ENCODE measurements at regions not wholly inside any gene's neighbourhood (a gene's known extent, or its start where the extent isn't known, plus 50 kb on each side); places are given as distances from the start of the nearest gene placed in this dataset.
A peak's percentile ranks its signal among the peaks of the same experiment; 100 is the strongest.

DNA sequence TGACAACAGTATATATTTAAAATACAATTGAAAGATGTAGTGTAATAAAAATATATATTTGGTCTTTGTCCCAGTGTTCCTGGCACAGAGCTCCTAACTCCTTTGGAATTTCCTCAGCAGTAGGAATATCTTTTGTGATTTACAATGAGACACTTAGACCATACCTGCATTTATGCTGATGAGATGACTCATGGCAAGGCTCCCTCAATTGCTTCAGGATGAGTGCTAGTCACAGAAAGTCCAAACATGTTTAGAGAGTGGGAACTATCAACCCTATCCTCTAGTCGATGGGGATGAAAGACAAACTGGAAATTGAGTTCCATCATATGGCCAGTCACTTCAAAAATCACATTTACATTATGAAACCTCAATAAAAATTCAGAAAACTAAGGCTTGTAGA is 588.3 kb upstream of the LMCD1 start:
- no peak for DNase-seq (ENCODE audit: low spot score)

DNA sequence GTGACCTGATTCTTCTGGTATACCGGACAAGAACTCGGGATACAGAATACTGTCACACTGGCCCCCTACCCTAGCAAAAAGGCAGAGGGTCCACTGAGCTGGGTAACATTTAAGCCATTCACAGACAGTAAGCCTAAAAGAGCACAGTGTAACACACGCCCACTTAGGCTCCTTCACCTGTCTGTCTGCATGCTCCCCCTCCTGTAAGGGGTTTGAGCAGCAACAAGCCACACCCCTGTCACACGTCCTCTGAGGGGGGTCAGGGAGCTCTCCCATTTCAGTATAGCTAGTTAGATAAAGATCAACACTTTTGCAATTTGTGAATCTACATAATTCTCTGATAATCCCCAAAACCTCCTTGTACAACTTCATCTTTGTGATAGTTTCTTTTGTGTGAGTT is 586.3 kb upstream of the LMCD1 start:
- DNase-seq (ENCODE audit: low spot score), result no peak

DNA sequence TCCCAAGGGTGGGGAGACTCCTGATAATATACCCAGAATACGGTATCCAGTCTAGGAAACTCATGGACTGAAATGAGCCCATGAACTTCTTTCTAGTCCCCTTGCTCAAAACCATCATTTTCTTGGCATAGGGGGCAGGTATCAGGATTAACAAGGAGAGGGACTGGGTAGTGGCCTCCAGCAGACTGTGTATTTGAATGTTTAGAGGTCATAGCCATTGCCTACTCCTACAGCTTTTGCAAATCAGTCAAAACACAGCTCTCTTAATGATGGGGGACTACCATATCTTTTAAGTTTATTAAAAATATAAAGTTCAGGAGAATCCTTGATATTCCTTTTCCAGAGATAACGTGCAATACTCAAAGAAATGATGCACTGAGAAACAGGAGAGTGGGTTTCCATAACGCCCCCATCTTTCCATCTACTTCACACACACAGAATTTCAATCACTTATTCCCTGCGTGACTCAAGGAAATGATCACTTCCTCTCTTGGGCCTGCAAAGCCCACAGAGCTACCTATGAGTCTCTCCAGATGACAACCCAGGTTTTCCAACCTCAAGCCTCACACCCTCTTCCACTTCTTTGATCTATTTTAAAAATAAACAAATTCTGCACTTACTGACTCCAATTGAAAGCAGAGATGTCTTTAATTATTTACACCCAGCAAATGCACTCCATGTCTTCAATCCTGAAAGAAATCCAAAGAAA is 584.0 kb upstream of the LMCD1 start:
- no peak for DNase-seq (ENCODE audit: low spot score)

DNA sequence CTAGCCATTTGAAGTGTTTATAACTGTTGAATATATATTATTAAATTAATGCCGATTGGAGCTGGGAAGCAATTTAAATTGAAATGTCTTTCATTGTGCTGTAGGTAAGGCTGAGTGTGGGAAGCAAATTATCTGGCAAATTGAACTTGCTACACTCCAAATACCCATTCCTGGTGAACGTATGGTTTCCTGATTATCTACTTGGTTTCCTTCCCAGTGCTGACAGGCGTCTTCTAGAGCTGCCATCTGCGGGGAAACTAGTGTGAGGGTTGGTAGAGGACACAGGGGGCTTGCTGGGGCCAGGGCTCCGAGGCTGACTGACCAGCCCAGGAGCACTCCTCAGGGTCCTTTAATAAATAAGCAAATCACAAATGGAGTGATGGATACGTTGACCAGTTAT is 581.4 kb upstream of the LMCD1 start:
- DNase-seq (ENCODE audit: low spot score), result no peak

DNA sequence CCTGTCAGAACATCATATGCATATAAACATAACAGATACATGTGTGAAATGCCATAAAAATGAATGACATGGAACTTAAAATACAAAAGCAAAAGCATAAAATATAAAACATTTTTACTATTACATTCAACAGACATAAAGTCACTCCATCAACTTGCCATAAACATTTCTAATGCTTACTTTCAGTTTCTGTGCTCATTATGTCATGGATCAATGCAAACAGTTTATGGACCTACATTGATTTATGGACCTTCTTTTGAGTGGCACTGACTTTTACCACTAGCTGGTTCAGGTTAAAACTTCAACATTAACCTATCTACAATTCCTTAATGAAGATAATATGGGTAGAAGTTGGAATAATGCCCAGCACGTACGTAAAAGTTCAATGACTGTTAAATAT is 577.4 kb upstream of the LMCD1 start:
- DNase-seq (ENCODE audit: low spot score), result no peak

DNA sequence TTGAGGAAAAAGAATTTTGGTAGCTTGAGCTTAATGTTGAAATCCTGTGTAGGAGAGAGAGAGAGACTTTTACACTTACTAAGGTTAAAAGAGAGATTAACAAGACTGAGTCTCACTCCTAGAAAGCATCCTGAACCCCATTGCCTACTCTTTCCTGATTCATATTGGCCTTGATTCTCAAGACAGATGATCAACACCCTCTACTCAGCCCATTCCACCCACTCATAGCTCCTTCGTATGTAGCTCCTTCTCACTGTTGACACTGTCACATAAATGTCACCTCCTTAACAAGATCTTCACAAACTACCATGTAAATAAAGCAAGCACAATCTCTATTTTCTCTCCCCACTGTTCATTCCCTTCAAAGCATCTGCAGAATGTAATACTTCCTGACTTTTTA is 574.6 kb upstream of the LMCD1 start:
- DNase-seq (ENCODE audit: low spot score), result no peak

DNA sequence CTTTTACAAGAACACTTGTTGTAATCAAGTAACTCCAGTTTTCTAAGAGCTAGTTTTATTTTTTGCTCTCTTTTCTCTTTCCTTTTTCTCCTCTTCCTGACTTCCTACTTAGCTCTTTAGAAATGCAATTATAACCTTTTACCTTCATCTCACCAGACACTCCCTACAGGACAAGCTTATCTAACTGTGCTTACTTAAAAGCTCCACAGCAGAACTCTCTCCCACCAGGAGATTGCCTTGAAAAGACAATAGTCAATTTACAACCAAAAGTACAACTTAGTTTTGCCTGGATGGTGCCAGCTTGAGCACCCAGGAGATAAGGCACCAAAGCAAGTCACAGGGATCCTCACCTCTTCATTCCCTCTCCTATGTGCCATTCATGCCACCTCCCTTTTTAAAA is 573.8 kb upstream of the LMCD1 start:
- no peak for DNase-seq (ENCODE audit: low spot score)

DNA sequence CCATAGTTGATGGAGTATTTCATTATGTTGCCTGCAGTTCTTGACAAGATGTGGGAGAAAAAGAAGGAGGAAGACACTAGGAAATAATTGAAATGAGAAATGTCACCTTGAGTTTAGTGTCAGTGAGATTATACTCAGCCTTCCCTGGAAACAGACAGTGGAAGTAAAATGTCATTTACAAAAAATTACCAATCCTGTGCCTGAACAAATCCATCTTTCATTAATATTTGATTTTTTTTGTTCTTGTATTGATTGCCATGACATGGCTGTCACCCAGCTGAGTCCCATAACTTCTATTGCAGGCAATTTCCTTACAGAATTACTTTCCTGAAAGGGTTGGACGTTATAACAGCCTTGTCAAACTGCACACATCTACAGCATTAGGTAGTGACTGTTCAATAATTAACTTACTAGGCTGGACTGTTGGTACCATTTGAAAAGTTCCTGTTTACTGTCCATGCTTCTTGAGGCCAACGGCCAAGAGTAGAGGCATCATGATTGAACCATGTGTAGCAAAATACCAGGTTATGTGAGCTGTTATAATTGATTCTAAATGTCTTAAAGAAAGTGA is 572.2 kb upstream of the LMCD1 start:
- no peak for DNase-seq (ENCODE audit: low spot score)

DNA sequence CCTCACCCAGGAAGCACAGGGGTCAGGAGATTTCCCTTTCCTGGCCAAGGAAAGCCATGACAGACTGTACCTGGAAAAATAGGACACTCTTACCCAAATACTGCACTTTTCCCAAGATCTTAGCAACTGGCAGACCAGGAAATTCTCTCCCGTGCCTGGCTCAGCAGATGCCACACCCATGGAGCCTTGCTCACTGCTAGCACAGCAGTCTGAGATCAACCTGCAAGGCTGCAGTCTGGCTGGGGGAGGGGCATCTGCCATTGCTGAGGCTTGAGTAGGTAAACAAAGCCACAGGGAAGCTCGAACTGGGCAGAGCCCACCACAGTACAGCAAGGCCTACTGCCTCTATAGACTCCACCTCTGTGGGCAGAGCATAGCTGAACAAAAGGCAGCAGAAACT is 567.3 kb upstream of the LMCD1 start:
- no peak for DNase-seq (ENCODE audit: low spot score)

DNA sequence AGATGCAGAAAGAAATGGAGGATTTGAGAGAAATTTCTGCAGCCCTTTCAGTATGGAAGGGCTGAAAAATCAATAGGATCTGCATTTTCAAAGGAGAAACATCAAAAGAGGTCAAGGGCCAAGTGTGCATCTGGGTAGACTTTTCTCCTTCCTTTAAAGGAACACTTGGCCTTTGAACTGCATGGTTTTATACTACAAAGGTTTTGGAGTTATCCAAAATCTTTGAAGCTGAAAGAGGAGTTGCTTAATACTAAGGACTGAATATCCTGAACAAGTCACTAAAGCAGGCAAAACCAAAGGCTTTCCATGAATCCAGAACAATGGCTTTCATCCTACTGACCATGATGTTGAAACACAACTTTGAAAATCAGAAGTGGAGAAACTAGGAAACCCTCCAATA is 553.7 kb upstream of the LMCD1 start:
- DNase-seq (ENCODE audit: low spot score), result no peak

DNA sequence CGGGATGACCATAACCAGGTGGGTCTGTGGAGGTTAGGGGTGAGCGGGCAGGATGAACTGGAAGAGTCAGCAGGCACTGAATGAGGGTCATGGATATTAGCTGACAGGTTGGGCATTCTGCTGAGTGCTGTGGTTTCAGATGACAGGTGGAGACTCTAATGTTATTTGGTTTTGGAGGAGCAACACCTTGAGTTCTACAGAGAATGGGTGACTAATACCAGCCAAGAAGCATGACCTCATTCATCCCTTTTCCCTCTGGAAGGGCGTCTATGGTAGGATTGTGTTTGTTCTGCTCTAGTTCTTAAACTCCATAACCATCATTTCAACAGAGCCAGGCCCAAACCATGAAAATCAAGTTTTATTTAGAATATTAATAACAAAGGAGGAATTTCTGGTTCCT is 550.7 kb upstream of the LMCD1 start:
- no peak for DNase-seq (ENCODE audit: low spot score)

DNA sequence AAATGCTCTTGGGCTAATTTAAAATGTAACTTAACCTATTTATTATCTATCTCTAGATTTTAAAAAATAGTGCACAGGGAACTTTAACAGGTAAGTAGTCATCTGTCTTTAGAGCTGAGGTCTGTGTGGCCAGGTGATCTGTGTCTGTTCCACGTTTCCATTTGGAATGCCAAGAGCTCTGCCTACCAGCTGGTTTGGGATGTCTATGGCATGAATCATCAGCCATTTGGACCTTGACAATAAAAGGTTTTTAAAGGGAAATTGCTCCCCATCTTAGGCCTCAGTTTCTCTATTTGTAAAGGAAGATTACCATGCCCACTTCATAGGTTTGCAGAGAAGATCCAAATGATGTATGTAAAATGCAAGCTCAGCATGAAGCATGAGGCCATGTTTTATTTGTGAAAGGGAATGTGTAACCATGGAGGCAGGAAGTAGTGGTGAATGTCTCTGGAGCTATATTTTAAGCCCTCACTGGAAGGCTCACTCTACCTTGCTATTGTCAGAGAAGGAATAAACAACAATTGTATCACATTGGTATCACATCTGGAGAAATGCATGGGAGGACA is 548.1 kb upstream of the LMCD1 start:
- DNase-seq (ENCODE audit: low spot score), result no peak

DNA sequence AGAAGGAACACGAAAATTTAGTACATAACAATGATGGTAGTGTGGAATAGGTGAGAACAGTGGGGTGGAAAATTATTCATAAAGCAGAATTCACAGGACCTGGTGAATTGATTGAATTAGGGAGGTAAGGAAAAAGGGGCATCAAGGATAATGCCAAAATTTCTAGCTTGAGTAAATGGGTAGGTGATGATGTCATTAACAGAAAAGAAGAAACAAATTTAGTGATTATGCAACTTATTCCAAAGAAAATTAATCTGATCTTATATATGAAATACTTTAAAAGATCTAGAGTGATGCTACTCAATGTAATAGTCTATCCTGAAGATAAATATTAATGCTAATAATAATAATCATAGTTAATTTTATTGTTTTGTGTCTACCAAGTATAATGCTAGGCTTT is 544.6 kb upstream of the LMCD1 start:
- DNase-seq (ENCODE audit: low spot score), result no peak

DNA sequence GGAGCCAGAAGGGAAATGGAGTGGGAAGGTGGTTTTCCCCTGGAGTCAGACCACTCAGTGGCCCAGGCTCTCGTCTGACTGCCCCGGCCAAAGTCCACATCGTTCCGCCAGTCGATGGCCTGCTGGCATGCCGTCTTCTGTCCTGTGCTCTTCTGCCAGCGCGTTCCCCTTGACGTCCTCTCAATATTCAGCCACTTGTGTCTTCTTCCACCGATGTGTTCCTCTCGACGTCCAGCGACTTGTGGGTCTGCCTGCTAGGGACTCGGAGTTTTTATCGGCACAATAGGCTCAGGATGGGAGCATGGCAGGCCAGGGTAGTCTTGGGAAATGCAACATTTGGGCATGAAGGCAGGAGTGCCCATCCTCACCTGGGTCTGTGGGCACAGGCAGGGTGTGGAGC is 542.5 kb upstream of the LMCD1 start:
- DNase-seq (ENCODE audit: low spot score), result no peak

DNA sequence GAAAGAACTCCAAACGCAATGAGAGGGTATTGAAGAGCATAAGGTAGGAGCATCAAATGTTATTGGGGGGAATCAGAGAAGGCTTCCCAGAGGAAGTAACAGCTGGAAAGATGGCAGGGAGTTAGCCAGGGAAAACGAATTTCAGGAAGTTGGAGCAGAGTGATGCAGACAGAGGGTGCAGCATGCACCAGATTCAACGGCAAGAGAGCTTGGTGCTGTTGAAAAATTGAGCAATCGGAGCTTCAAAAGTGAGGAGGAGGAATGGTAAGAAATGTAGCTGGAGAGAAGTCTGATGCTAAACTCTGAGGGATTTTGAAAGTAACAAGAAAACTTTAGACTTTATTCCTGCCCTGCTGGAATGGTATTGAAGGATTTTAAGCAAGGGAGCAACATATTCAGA is 541.0 kb upstream of the LMCD1 start:
- no peak for DNase-seq (ENCODE audit: low spot score)

DNA sequence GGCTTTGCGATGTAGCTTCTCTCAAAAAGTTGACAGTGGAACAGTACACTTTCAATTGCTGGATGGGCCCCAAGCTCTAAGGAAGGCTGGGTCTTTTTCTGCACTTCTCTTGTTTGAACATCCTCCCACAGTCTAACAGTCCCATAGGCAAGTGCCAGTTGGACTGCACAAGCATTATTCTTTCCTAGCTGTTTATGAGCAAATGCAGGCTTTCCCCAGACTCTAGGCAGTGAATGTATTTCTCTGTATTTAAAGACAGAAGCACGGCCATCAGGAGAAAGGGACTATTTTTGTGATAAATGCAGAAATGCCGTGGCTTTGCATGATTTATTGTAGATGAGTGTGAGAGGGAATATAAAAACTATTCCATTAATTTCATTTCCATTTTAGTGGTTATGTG is 539.3 kb upstream of the LMCD1 start:
- DNase-seq (ENCODE audit: low spot score), result no peak

DNA sequence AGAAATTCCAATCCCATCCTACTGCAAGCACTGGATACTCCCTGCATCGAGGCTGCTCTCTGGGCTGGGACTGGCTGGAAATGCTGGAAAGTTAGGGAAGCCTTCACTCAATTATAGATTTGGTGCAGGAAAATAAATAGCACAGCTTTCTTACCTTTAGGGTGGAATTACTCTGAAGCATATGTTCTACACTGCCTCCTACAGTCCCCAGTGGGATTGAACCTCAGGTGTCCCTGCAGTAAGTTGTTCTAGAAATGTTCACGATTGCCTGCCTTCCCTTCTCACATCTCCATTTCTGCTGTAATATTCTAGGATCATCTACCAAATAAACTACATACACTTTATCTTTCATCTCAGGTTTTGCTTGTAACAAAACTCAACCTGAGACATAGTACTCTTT is 536.7 kb upstream of the LMCD1 start:
- DNase-seq (ENCODE audit: low spot score), result no peak

DNA sequence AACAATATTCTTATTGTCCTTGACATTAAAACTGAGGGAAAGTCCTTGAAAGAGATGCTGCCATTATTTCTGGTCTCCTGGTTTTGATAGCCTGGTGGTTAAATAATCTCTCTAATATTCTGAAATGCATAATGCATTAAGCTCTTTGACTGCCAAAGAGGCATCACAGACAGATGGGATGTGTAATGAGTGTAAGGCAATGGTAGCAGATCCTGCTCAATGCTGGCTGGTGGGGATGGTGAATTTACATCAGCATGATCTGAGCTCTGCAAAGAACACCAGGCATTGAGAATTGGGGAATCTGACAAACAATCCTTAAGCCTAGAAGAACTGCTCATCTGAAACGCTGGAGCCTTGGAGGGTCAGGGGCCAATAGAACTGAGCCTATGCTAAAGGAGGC is 528.6 kb upstream of the LMCD1 start:
- DNase-seq (ENCODE audit: low spot score), result no peak

DNA sequence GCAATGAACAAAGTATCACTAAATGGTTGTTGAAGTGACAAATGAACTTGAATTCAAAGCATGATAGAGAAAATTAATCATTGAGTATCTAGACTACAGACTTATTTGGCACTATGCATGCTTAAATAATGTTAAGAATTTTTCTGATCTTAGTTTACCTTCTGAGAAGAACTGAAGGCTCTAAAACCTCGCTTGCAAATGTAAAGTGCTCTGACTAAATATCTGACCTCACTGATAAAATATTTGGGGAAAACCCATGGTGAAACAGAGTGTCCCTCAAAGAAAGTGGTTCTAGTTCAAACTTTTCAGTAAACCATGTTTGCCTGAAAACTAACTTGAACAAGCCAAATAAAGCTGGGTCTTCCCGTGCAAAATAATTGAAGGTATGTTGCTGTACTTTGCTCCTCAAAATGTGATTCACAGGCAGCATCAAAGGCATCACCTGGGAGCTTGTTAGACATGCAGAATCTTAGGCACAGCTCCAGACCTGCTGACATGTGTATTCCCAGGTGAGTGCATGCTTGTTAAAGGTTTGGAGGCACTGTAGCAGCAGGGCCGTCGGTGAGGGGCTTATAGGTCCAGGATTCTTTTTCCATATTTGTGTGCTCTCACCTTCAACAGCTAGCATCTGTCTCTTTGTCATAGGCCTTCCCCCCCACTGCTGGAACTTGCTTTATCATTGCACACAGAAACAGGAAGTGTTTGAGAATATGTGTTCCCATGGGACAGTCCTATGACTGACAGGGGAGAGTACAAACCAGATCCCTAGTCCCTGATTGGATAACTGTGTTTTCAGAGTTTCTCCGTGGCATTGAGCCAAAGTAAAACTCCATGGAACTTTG is 524.2 kb upstream of the LMCD1 start:
- no peak for DNase-seq (ENCODE audit: low spot score)

DNA sequence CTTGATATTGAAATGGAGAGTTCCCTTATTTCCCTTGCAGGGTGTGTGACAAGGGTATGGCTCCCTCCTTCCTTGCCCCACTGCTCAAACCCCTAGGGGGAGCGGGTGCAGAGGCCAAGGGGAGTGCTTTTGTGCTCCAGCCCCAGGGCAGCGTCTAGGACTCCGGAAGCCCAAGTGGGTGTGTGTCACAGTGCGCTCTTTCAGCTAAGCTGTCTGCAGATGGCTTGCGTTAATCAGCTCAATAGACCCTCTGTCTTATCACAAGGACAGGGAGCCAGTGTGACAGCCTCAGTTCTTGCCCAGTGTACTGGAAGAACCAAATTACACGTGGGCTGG is 523.6 kb upstream of the LMCD1 start:
- DNase-seq (ENCODE audit: low spot score), result peak; percentile 71

DNA sequence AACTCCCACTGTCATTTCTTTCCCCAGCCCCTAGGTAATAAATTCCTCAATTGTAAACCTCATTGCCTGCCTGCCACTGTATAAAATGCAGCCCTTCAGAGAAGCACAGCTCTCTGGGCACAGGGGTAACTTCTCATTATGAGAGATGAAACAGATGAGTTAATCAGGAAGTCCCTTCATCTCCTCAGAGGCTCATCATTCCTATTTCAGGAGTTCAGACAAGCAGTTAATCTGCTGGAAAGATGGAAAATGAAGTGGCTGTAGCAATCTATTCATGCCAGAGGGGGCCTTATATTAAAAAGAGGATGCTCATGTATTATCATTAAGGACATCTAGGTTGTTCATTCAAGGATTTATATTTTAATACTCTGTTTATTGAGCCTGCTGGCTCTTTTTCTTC is 519.5 kb upstream of the LMCD1 start:
- no peak for DNase-seq (ENCODE audit: low spot score)

DNA sequence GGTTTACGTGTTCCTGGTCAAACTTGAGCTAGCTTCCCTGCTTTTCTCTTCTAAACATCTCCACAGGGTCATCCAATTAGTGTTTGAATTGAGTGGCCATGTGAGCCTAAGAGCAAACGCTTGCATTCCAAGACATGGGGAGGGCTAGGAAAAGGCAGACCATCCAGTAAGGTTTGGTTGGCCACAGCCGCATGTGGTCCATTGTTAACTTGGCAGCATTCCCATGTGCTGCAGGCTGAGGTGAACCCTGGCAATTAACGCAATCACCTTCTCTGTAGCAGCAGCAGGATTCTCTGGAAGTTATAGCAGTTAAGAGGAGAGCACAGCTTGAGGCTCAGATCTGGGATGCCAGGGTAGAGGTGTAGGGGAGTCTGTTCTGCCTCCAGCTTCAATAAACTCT is 502.2 kb upstream of the LMCD1 start:
- no peak for DNase-seq (ENCODE audit: low spot score)

DNA sequence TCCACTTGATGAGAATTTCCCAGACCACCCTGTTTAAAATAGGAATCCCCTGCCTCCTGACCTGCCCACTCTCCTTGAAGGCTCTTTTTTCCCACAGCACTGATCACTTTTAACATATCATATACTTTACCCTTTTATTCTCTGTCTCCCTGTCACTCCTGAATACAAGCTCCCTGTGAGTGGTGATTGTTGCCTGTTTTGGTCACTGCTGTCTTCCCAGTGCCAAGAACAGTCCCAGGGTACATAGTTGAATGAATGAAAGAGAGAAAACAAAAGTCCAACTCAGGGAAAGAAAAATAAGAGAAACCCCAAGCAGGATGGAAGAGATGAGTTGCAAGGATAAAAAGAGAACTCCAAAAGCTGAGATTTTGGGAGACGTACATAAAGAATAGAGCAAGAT is 500.3 kb upstream of the LMCD1 start:
- no peak for DNase-seq (ENCODE audit: low spot score)

Data from ecto neural progenitor cell (in vitro differentiated cells).